GM20000 (cell line): ENCODE measurements at regions not wholly inside any gene's neighbourhood (a gene's known extent, or its start where the extent isn't known, plus 50 kb on each side); places are given as distances from the start of the nearest gene placed in this dataset.
"Not testable (repeated sequence)": the region's sequence is repeated elsewhere in the genome, so short reads cannot be mapped to it uniquely, and the experiment has no call there.

Source experiments
- DNase-seq: peaks from one replicate; pipeline ENCODE4 v3.0.0; 2012; ENCODE audit warnings: low spot score
- CTCF ChIP-seq: IDR thresholded peaks from 2 replicates; pipeline ENCODE4 v1.5.1; 2012; ENCODE audit warnings: mild to moderate bottlenecking, control low read depth; ENCODE audit errors: extremely low read depth, missing control alignments

- no peak for TF ChIP-seq CTCF
- no peak for DNase-seq
Observed at GRCh38 chr6:122878796-122879195, 89.7 kb downstream of the SMPDL3A start.

DNA sequence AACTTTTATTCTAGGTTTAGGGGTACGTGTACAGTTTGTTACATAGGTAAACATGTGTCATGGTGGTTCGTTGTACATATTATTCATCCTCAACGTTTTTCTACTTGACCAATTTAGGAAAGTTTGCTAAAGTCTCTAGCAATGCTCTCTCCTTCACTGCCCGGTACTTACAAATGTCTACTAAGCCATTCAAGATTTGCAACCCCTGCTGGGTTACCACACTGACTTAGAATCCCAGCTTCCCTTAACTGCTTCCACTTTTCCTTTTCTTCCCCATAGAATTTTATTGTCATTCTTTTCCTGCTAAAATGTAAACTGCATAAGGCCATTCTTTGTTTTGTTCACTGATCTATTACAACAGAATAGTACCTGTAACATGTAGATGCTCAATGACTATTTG is 97.4 kb downstream of the SMPDL3A start:
- no peak for DNase-seq
- no peak for TF ChIP-seq CTCF

GRCh38 chr6:122887941-122888340 is 98.9 kb downstream of the SMPDL3A start:
- no peak for DNase-seq
- TF ChIP-seq CTCF = no peak

- not testable (repeated sequence) for DNase-seq
Observed at GRCh38 chr6:122888680-122889079, 99.6 kb downstream of the SMPDL3A start.

GRCh38 chr6:122890250-122890649 is 101.2 kb downstream of the SMPDL3A start:
- no peak for TF ChIP-seq CTCF
- no peak for DNase-seq

DNA sequence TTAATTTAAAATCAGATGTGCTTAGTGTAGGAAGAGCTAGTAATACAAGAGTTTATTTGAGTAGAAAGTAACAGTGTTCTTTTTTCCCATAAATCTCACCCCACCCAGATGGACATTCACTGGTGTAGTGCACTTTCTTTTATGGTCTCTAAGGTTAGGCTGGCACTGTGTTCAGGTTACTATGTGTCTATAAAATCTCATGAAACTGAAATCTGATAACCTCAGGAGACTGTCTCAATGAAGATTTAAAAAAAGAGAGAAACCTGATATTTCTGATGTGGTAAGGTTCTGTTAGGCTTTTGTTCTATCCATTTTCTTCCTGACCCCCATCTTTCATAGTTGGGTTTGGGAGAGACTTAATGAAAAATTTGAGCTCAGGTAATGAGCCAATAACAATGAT is 101.2 kb upstream of the CLVS2 start:
- DNase-seq = no peak

DNA sequence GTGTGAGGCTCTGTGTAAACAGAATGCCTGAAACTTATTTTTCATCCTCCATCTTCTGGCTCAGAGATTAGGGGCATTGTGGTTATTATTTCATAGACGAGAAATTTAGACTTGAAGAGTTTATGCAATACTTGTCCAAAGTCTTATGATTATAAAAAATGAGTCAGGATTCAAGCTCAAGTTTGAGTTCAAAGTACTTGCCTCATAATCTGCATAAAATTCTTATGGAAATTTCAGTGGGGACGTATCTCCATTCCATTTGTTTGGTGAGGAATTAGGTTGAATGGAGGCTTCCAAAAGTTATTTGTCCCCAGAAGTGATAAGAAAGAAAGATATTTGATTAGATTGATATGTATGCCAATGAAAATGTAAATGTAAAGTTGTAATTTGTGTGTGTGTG is 93.7 kb upstream of the CLVS2 start:
- DNase-seq = no peak
- TF ChIP-seq CTCF = no peak

More for the DNA sequence above, 101.2 kb upstream of the CLVS2 start:
- TF ChIP-seq CTCF = no peak

GRCh38 chr6:122903266-122903915 is 92.6 kb upstream of the CLVS2 start:
- no peak for TF ChIP-seq CTCF
- no peak for DNase-seq
